OCI-LY1 (cell line): ENCODE measurements at regions not wholly inside any gene's neighbourhood (a gene's known extent, or its start where the extent isn't known, plus 50 kb on each side); places are given as distances from the start of the nearest gene placed in this dataset.

ENCODE experiments used
- EZH2 ChIP-seq: fragments of 200-600 bp; sonication (generic), shearing (Covaris generic); IDR thresholded peaks from 2 replicates; pipeline ENCODE4 v1.8.0; 2017; ENCODE audit warnings: borderline replicate concordance, mixed run types, mild to moderate bottlenecking, antibody characterized with exemption, low read length, moderate library complexity, mixed read lengths
- TF ChIP-seq, protein P1 (sequence below): fragments of 200-600 bp; sonication (generic), shearing (Covaris generic); IDR thresholded peaks from 2 replicates; pipeline ENCODE4 v1.5.1; 2017; ENCODE audit warnings: mild to moderate bottlenecking, antibody characterized with exemption, low read length, moderate library complexity, mixed read lengths

DNA sequence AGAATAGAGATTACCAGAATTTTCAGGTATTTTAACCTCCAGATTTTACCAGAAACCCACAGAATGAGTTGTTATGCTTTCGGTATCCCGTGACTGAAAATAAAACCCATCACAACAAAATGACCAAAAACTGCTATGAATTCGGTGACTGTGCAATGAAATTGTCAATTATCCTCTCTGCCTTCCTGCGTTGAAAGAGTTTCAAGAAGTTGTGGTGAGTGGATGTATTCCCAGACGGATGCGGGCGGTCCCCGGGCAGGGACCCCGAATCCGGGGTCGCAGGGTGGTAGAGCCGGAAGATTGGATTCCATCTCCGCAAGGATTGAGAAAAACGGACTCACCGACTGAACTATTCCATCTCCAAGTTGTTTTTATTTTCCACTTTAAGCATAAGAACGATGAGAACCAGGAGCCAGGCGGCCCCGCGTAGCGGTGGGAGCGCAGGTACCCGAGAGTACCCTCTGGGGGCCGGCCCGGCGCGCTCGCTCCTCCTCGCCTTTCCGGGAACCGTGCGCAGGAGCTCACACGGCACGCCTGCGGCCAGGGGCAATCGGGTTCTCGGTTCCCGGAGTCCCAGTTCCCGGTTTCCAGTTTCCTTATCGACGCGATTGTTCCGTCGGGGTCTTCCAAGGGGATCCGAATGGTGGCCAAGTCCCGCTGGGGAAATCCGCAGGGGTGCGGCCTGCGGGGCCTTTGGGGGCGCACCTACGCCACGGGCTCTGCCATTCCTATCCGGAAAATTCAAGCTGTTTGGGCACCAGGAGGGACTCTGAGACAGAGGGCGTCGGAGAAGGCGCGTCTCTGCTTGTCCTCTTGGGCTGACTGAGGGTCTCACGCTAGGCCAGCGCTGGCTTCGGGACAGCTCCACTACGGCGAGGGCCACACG, 104.9 kb upstream of the PRDM1 start:
- TF ChIP-seq, protein P1, sequence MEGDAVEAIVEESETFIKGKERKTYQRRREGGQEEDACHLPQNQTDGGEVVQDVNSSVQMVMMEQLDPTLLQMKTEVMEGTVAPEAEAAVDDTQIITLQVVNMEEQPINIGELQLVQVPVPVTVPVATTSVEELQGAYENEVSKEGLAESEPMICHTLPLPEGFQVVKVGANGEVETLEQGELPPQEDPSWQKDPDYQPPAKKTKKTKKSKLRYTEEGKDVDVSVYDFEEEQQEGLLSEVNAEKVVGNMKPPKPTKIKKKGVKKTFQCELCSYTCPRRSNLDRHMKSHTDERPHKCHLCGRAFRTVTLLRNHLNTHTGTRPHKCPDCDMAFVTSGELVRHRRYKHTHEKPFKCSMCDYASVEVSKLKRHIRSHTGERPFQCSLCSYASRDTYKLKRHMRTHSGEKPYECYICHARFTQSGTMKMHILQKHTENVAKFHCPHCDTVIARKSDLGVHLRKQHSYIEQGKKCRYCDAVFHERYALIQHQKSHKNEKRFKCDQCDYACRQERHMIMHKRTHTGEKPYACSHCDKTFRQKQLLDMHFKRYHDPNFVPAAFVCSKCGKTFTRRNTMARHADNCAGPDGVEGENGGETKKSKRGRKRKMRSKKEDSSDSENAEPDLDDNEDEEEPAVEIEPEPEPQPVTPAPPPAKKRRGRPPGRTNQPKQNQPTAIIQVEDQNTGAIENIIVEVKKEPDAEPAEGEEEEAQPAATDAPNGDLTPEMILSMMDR: no peak
- no peak for TF ChIP-seq EZH2
